ENCODE measurements at regions not wholly inside any gene's neighbourhood (a gene's known extent, or its start where the extent isn't known, plus 50 kb on each side); places are given as distances from the start of the nearest gene placed in this dataset.
"Not testable (repeated sequence)": the region's sequence is repeated elsewhere in the genome, so short reads cannot be mapped to it uniquely, and the experiment has no call there.

DNA sequence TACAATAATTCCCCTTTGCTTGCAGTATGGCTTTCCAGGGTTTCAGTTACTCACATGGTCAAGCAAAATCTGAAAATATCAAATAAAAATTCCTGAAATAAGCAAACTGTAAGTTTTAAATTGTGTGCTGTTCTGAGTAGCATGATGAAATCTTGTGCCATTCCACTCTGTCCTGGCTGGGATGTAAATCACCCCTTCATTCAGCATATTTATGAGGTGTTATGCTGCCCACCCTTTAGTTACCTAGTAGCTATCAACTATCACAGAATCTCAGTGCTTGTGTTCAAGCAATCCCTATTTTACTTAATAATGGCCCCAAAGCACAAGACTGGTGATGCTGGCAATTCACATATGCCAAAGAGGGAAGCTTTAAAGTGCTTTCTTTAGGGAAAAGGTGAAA, 867.7 kb upstream of the NRXN1 start:
- no peaks in the 10 kb centered on the region for H3K4me1 ChIP-seq (ENCODE audit: insufficient read depth)
- H3K36me3 ChIP-seq: no peaks in the 10 kb centered on the region
- intact Hi-C loops (cut with DNase I): no loop called here
- H3K9me3 ChIP-seq: no peaks in the 10 kb centered on the region
- DNase-seq: no peak
- TF ChIP-seq EP300 (IDR thresholded peaks at IDR 0.05) (no peak), POLR2A (IDR thresholded peaks at IDR 0.05) (no peak)
- TF ChIP-seq, protein P1, sequence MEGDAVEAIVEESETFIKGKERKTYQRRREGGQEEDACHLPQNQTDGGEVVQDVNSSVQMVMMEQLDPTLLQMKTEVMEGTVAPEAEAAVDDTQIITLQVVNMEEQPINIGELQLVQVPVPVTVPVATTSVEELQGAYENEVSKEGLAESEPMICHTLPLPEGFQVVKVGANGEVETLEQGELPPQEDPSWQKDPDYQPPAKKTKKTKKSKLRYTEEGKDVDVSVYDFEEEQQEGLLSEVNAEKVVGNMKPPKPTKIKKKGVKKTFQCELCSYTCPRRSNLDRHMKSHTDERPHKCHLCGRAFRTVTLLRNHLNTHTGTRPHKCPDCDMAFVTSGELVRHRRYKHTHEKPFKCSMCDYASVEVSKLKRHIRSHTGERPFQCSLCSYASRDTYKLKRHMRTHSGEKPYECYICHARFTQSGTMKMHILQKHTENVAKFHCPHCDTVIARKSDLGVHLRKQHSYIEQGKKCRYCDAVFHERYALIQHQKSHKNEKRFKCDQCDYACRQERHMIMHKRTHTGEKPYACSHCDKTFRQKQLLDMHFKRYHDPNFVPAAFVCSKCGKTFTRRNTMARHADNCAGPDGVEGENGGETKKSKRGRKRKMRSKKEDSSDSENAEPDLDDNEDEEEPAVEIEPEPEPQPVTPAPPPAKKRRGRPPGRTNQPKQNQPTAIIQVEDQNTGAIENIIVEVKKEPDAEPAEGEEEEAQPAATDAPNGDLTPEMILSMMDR (IDR thresholded peaks at IDR 0.05): no peak
- no peak overlapping the region for H3K4me3 ChIP-seq
- H3K27ac ChIP-seq: no peak overlapping the region
- H3K27me3 ChIP-seq: no peaks in the 10 kb centered on the region

DNA sequence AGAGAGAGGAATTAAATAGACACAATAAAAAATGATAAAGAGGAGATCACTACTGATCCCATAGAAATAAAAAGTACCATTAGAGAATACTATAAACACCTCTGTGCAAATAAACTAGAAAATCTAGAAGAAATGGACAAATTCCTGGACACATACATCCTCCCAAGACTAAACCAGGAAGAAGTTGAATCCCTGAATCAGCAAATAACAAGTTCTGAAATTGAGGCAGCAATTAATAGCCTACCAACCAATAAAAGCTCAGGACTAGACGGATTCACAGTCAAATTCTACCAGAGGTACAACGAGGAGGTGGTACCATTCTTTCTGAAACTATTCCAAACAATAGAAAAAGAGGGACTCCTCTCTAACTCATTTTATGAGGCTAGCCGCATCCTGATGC, 862.7 kb upstream of the NRXN1 start:
- H3K27ac ChIP-seq; DNase-seq; H3K27me3 ChIP-seq; H3K36me3 ChIP-seq; H3K4me1 ChIP-seq (ENCODE audit: insufficient read depth); H3K4me3 ChIP-seq; H3K9me3 ChIP-seq; intact Hi-C loops (cut with DNase I): not testable (repeated sequence)
- WGBS, 3 donors: 79 to 83% (median 83%) methylated on average over 3 of the region's 3 CpGs

DNA sequence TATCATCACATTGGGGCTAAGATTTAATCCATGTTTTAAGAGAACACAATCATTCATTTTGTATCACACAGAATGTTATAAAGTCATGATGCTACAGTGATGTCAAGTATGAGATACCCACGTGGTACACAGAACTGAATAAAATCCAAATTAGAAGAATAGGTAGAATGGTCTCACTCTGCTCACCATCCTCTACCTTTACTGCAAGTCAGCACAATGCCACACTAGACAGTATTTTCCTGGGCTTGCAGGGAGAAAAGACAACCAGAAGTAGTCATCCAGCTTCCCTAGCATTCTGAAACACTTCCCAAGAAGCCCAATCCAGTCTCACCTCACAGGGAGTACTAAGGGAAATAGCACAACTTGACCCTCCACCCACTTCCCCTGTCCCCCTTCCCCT, 856.2 kb upstream of the NRXN1 start:
- no peak for DNase-seq
- intact Hi-C loops (cut with DNase I): no loop called here
- Histone ChIP-seq H3K27me3 (no peaks in the 10 kb centered on the region), H3K27ac (no peak overlapping the region), H3K4me3 (no peak overlapping the region), H3K4me1 (ENCODE audit: insufficient read depth) (no peaks in the 10 kb centered on the region), H3K9me3 (no peaks in the 10 kb centered on the region), H3K36me3 (no peaks in the 10 kb centered on the region)
- 63 to 82% (median 69%) methylated on average over 1 of the region's 1 CpG for WGBS, 3 donors
- TF ChIP-seq POLR2A (IDR thresholded peaks at IDR 0.05) (no peak), EP300 (IDR thresholded peaks at IDR 0.05) (no peak)
- TF ChIP-seq, protein P1 (IDR thresholded peaks at IDR 0.05): no peak

DNA sequence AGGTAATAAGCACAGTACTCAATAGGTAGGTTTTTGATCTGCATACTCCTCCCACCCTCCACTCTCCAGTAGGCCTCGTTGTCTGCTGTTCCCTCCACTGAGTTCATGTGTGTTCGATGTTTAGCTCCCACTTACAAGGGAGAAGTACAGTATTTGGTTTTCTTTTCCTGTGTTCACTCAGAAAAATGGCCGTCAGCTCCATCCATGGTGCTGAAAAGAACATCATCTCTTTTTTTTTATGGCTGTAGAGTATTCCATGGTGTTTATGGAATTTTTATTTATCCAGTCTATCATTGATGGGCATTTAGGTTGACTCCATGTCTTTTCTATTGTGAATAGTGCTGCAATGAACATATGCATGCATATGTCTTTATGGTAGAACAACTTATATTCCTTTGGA, 849.7 kb upstream of the NRXN1 start:
- no peak overlapping the region for H3K4me3 ChIP-seq
- no peaks in the 10 kb centered on the region for H3K4me1 ChIP-seq (ENCODE audit: insufficient read depth)
- H3K27ac ChIP-seq: no peak overlapping the region
- intact Hi-C loops (cut with DNase I): no loop called here
- H3K36me3 ChIP-seq: no peaks in the 10 kb centered on the region
- TF ChIP-seq EP300 (IDR thresholded peaks at IDR 0.05) (no peak), POLR2A (IDR thresholded peaks at IDR 0.05) (no peak)
- TF ChIP-seq, protein P1 (IDR thresholded peaks at IDR 0.05): no peak
- WGBS, 3 donors: 82 to 90% (median 83%) methylated on average over 3 of the region's 3 CpGs
- no peak for DNase-seq
- no peaks in the 10 kb centered on the region for H3K27me3 ChIP-seq
- no peaks in the 10 kb centered on the region for H3K9me3 ChIP-seq

DNA sequence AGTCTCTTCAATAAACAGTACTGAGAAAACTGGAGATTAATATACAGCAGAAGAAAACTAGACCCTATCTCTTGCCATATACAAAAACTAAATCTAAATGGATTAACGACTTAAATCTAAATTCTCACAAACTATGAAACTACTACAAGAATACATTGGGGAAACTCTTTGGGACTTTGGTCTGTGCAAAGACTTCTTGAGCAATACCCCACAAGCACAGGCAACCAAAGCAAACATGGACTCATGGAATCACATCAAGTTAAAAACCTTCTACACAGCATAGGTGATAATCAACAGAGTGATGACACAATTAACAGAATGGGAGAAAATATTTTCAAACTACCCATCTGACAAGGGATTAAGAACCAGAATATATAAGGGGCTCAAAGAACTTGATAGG, 848.2 kb upstream of the NRXN1 start:
- intact Hi-C loops (cut with DNase I): no loop called here
- H3K4me1 ChIP-seq (ENCODE audit: insufficient read depth): no peaks in the 10 kb centered on the region
- no peak overlapping the region for H3K4me3 ChIP-seq
- H3K36me3 ChIP-seq: no peaks in the 10 kb centered on the region
- no peak overlapping the region for H3K27ac ChIP-seq
- no peaks in the 10 kb centered on the region for H3K9me3 ChIP-seq
- 75 to 91% (median 86%) methylated on average over 1 of the region's 1 CpG for WGBS, 3 donors
- TF ChIP-seq, protein P1 (IDR thresholded peaks at IDR 0.05): no peak
- TF ChIP-seq EP300 (IDR thresholded peaks at IDR 0.05) (no peak), POLR2A (IDR thresholded peaks at IDR 0.05) (no peak)
- no peaks in the 10 kb centered on the region for H3K27me3 ChIP-seq
- DNase-seq: no peak
